ENCODE measurements at regions not wholly inside any gene's neighbourhood (a gene's known extent, or its start where the extent isn't known, plus 50 kb on each side); places are given as distances from the start of the nearest gene placed in this dataset.

- TF ChIP-seq FOXA1 (IDR thresholded peaks at IDR 0.05; ENCODE audit: borderline replicate concordance) (no peak), REST (IDR thresholded peaks at IDR 0.05; ENCODE audit: borderline replicate concordance) (no peak), REST (CRISPR knock-in tag; IDR thresholded peaks at IDR 0.05; ENCODE audit: low read depth) (no peak), SETDB1 (IDR thresholded peaks at IDR 0.05; ENCODE audit: low read length) (no peak), SIN3A (IDR thresholded peaks at IDR 0.05; ENCODE audit: borderline replicate concordance in 2 of 2, control insufficient read depth in 1 of 2, low read depth in 2 of 2, low read length in 2 of 2) (no peak), EZH2 (IDR thresholded peaks at IDR 0.05; ENCODE audit: borderline replicate concordance, low read depth, low read length) (no peak)
- TF ChIP-seq, protein P1, sequence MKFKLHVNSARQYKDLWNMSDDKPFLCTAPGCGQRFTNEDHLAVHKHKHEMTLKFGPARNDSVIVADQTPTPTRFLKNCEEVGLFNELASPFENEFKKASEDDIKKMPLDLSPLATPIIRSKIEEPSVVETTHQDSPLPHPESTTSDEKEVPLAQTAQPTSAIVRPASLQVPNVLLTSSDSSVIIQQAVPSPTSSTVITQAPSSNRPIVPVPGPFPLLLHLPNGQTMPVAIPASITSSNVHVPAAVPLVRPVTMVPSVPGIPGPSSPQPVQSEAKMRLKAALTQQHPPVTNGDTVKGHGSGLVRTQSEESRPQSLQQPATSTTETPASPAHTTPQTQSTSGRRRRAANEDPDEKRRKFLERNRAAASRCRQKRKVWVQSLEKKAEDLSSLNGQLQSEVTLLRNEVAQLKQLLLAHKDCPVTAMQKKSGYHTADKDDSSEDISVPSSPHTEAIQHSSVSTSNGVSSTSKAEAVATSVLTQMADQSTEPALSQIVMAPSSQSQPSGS (CRISPR knock-in tag; IDR thresholded peaks at IDR 0.05), result no peak
- TF ChIP-seq, protein P2, sequence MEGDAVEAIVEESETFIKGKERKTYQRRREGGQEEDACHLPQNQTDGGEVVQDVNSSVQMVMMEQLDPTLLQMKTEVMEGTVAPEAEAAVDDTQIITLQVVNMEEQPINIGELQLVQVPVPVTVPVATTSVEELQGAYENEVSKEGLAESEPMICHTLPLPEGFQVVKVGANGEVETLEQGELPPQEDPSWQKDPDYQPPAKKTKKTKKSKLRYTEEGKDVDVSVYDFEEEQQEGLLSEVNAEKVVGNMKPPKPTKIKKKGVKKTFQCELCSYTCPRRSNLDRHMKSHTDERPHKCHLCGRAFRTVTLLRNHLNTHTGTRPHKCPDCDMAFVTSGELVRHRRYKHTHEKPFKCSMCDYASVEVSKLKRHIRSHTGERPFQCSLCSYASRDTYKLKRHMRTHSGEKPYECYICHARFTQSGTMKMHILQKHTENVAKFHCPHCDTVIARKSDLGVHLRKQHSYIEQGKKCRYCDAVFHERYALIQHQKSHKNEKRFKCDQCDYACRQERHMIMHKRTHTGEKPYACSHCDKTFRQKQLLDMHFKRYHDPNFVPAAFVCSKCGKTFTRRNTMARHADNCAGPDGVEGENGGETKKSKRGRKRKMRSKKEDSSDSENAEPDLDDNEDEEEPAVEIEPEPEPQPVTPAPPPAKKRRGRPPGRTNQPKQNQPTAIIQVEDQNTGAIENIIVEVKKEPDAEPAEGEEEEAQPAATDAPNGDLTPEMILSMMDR (IDR thresholded peaks at IDR 0.05 in 2 of 3, conservative IDR thresholded peaks at IDR 0.05 in 1 of 3; ENCODE audit: insufficient read depth in 2 of 3, low read depth in 1 of 3, low read length in 3 of 3), result no peak
These were observed 298.8 kb downstream of the SLCO4C1 start for GRCh38 chr5:101997235-101997634.

Data from K562 (cell line).